HepG2 (cell line): ENCODE measurements at regions not wholly inside any gene's neighbourhood (a gene's known extent, or its start where the extent isn't known, plus 50 kb on each side); places are given as distances from the start of the nearest gene placed in this dataset.

Experiments used
- ATAC-seq: fragments of 200-7000 bp; cut with Tn5 transposase; 3 replicates; pipeline ENCODE4 v1.9.1; 2020; ENCODE audit warnings: mild to moderate bottlenecking, moderate library complexity
- BruUV-seq: library from RNA; stranded (reverse); fragments of 400-500 nt; replicated peaks from 2 replicates; lab custom pipeline; 2021; lab: Mats Ljungman, UMichigan
- CTCF ChIA-PET: fragments of 300-600 bp; formaldehyde crosslinking; extraction: SDS; loops from one replicate; lab custom pipeline; 2021; ENCODE audit warnings: low total read pairs, inconsistent platforms, low intra/inter-chr PET ratio; lab: Yijun Ruan, JAX
- POLR2A ChIA-PET: fragments of 350-600 bp; sonication (Branson Sonifier 250); formaldehyde crosslinking; loops from one replicate; lab custom pipeline; 2020; ENCODE audit warnings: antibody characterized with exemption, inconsistent platforms; lab: Yijun Ruan, JAX
- DNase-seq: peaks from one replicate; pipeline ENCODE4 v3.0.0-alpha.2; 2015; ENCODE audit warnings: low spot score
- FAIRE-seq: peaks from 3 replicates; lab custom pipeline; 2011; peaks lifted over from hg19 to GRCh38; lab: Jason Lieb, UNC
- H2AFZ ChIP-seq: one replicate; pipeline ENCODE4 v1.6.1; 2011; ENCODE audit warnings: low read length, inconsistent platforms
- H3K27ac ChIP-seq: fragments of 300-600 bp; 3 replicates; pipeline ENCODE4 v1.8.0; 2011; ENCODE audit warnings: mixed run types, mild to moderate bottlenecking, mixed read lengths, low read length, inconsistent platforms; ENCODE audit not compliant: insufficient read depth; ENCODE audit errors: extremely low read length
- H3K27me3 ChIP-seq, 2 experiments: fragments of 200-600 bp in 1 of 2; 2 replicates in 1 of 2; 3 replicates in 1 of 2; pipeline versions ENCODE4 v1.6.0 to v1.8.0; 2011; ENCODE audit warnings: low read length in 2 of 2, mild to moderate bottlenecking in 2 of 2, moderate library complexity in 2 of 2, inconsistent platforms in 1 of 2; ENCODE audit not compliant: insufficient read depth in 2 of 2, control insufficient read depth in 1 of 2
- H3K36me3 ChIP-seq, 2 experiments: fragments of 200-600 bp in 1 of 2; replicated peaks in 1 of 2; 2 replicates in 1 of 2; 3 replicates in 1 of 2; pipeline versions ENCODE4 v1.5.1 to v1.8.0; 2011; ENCODE audit warnings: low read length in 2 of 2, inconsistent platforms in 1 of 2; ENCODE audit not compliant: insufficient read depth in 2 of 2, control insufficient read depth in 1 of 2
- H3K4me1 ChIP-seq: 2 replicates; pipeline ENCODE4 v1.5.1; 2012; ENCODE audit warnings: low read length, inconsistent platforms; ENCODE audit not compliant: insufficient read depth
- H3K4me2 ChIP-seq: 2 replicates; pipeline ENCODE4 v1.6.0; 2011; ENCODE audit warnings: low read depth, low read length, inconsistent platforms
- H3K4me3 ChIP-seq, 3 experiments: fragments of 200-600 bp in 1 of 3; sonication (generic), shearing (Covaris generic) in 1 of 3; replicated peaks in 1 of 3; 2 replicates each; pipeline ENCODE4 v1.5.1; 2011 to 2016; ENCODE audit warnings: low read length in 3 of 3, inconsistent platforms in 2 of 3, low read depth in 2 of 3, mild to moderate bottlenecking in 2 of 3, control low read depth in 1 of 3, mixed read lengths in 1 of 3; ENCODE audit not compliant: insufficient read depth in 1 of 3
- H3K79me2 ChIP-seq: one replicate; pipeline ENCODE4 v1.6.1; 2011; ENCODE audit warnings: low read length, inconsistent platforms; ENCODE audit not compliant: insufficient read depth
- H3K9ac ChIP-seq: 2 replicates; pipeline ENCODE4 v1.6.0; 2011; ENCODE audit warnings: mild to moderate bottlenecking, low read depth, low read length, inconsistent platforms; ENCODE audit not compliant: insufficient read depth
- H3K9me3 ChIP-seq: 2 replicates; pipeline ENCODE4 v1.5.1; 2012; ENCODE audit warnings: mild to moderate bottlenecking, low read length
- H4K20me1 ChIP-seq: 2 replicates; pipeline ENCODE4 v1.6.0; 2011; ENCODE audit warnings: inconsistent platforms, mild to moderate bottlenecking, low read length, moderate library complexity; ENCODE audit not compliant: insufficient read depth
- FOXJ3 ChIP-seq: sonication (generic); formaldehyde crosslinking; IDR thresholded peaks from 2 replicates; pipeline ENCODE4 v1.4.0; 2020; ENCODE audit warnings: missing genetic modification reagents, mild to moderate bottlenecking, borderline replicate concordance
- NFE2 ChIP-seq: sonication (generic); formaldehyde crosslinking; IDR thresholded peaks from 2 replicates; pipeline ENCODE4 v1.4.0; 2020; ENCODE audit warnings: missing genetic modification reagents
- PCBP1 ChIP-seq: fragments of 200-400 bp; formaldehyde crosslinking; IDR thresholded peaks from 2 replicates; pipeline ENCODE4 v1.6.1; 2017; ENCODE audit warnings: mild to moderate bottlenecking, low read depth, low read length, borderline replicate concordance
- PRDM15 ChIP-seq: sonication (generic); formaldehyde crosslinking; IDR thresholded peaks from 2 replicates; pipeline ENCODE4 v1.4.0; 2020; ENCODE audit warnings: missing genetic modification reagents
- ZBTB4 ChIP-seq: sonication (generic); formaldehyde crosslinking; IDR thresholded peaks from 2 replicates; pipeline ENCODE4 v1.4.0; 2020; ENCODE audit warnings: missing genetic modification reagents, mild to moderate bottlenecking, borderline replicate concordance
- ZNF350 ChIP-seq: sonication (generic); formaldehyde crosslinking; IDR thresholded peaks from 2 replicates; pipeline ENCODE4 v1.4.0; 2020; ENCODE audit warnings: mild to moderate bottlenecking, low read depth, missing genetic modification reagents, borderline replicate concordance
- ZNF558 ChIP-seq: sonication (generic); formaldehyde crosslinking; IDR thresholded peaks from 2 replicates; pipeline ENCODE4 v1.9.0; 2022; ENCODE audit warnings: mild to moderate bottlenecking, missing genetic modification reagents, borderline replicate concordance
- WGBS: methylation state at CpG from one replicate; pipeline ENCODE4 v1.1.6; 2017; ENCODE audit warnings: low lambda C conversion rate; 5-methylcytosine and 5-hydroxymethylcytosine counted together
- in situ Hi-C: cut with HindIII; loops from 2 replicates; pipeline ENCODE4 v1.10.0; 2017; ENCODE audit warnings: low pct_unique_long_range_greater_than_20kb; ENCODE audit not compliant: extremely low pct_ligation_motif_present
- intact Hi-C: fragments of 100-400 bp; cut with micrococcal nuclease; formaldehyde crosslinking; loops from one replicate; pipeline ENCODE4 v1.10.0; 2022; ENCODE audit not compliant: unreplicated experiment
- TF ChIP-seq, protein P1 (sequence below): sonication (generic); formaldehyde crosslinking; IDR thresholded peaks from 2 replicates; pipeline ENCODE4 v1.5.1; 2020; ENCODE audit warnings: mild to moderate bottlenecking, missing genetic modification reagents, borderline replicate concordance

GRCh38 chr11:122355968-122356367 is 240.0 kb upstream of the BLID start:
- CTCF ChIA-PET = no interaction called here

More at GRCh38 chr11:122355968-122356367, 240.0 kb upstream of the BLID start:
- no peak for DNase-seq
- no TSS peak for BruUV-seq
- no peaks in the 10 kb centered on the region for H3K27me3 ChIP-seq
- ATAC-seq = no peak
- no peak overlapping the region for H2AFZ ChIP-seq
- H3K9ac ChIP-seq = no peak overlapping the region
- no peak overlapping the region for H3K27ac ChIP-seq
- no peak overlapping the region for H3K4me2 ChIP-seq
- no peaks in the 10 kb centered on the region for H3K4me1 ChIP-seq
- no peaks in the 10 kb centered on the region for H3K9me3 ChIP-seq
- FAIRE-seq = no peak
- H3K4me3 ChIP-seq = no peak overlapping the region
- no peaks in the 10 kb centered on the region for H4K20me1 ChIP-seq
- TF ChIP-seq ZBTB4 (CRISPR knock-in tag) = no peak
- TF ChIP-seq NFE2 (CRISPR knock-in tag) = no peak
- no peak for TF ChIP-seq FOXJ3 (CRISPR knock-in tag)
- no peak for TF ChIP-seq PCBP1
- TF ChIP-seq, protein P1, sequence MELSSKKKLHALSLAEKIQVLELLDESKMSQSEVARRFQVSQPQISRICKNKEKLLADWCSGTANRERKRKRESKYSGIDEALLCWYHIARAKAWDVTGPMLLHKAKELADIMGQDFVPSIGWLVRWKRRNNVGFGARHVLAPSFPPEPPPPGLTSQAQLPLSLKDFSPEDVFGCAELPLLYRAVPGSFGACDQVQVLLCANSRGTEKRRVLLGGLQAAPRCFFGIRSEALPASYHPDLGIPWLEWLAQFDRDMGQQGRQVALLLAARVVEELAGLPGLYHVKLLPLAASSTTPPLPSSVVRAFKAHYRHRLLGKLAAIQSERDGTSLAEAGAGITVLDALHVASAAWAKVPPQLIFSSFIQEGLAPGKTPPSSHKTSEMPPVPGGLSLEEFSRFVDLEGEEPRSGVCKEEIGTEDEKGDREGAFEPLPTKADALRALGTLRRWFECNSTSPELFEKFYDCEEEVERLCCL = no peak
- no peak for TF ChIP-seq ZNF558 (CRISPR knock-in tag)
- TF ChIP-seq ZNF350 (CRISPR knock-in tag) = no peak
- peak; percentile 91 for TF ChIP-seq PRDM15 (CRISPR knock-in tag)
- WGBS = 41% methylated on average over 2 of the region's 2 CpGs
- POLR2A ChIA-PET = no interaction called here
- in situ Hi-C loops = no loop called here
- intact Hi-C loops = no loop called here
- H3K79me2 ChIP-seq = no peaks in the 10 kb centered on the region
- H3K36me3 ChIP-seq = no peaks in the 10 kb centered on the region
